ENCODE measurements at regions not wholly inside any gene's neighbourhood (a gene's known extent, or its start where the extent isn't known, plus 50 kb on each side); places are given as distances from the start of the nearest gene placed in this dataset.

DNA sequence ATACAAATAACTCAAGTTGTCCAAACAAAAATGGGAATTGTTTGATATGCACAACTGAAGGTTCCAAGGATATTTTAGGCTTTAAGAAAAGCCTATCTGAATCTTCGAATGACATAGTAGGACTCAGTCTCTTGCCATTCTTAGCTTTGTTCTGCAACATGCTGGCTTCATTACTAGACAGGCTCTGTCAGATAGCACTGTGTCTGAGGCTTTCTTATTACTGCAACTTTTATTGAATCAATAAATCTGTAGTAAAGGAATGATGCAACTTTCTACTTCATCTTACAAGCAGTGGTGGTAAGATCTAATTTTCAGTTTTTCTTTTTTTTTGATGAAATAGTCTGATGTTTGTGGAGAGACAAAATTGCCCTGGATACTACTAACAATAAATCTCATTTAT is 319.3 kb upstream of the CCDC179 start:
- no peak for DNase-seq (ENCODE audit: low spot score, unreplicated experiment)
- TF ChIP-seq, protein P1, sequence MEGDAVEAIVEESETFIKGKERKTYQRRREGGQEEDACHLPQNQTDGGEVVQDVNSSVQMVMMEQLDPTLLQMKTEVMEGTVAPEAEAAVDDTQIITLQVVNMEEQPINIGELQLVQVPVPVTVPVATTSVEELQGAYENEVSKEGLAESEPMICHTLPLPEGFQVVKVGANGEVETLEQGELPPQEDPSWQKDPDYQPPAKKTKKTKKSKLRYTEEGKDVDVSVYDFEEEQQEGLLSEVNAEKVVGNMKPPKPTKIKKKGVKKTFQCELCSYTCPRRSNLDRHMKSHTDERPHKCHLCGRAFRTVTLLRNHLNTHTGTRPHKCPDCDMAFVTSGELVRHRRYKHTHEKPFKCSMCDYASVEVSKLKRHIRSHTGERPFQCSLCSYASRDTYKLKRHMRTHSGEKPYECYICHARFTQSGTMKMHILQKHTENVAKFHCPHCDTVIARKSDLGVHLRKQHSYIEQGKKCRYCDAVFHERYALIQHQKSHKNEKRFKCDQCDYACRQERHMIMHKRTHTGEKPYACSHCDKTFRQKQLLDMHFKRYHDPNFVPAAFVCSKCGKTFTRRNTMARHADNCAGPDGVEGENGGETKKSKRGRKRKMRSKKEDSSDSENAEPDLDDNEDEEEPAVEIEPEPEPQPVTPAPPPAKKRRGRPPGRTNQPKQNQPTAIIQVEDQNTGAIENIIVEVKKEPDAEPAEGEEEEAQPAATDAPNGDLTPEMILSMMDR (IDR thresholded peaks at IDR 0.05; ENCODE audit: unreplicated experiment) = no peak
- H3K9me3 Mint-ChIP-seq (ENCODE audit: low read depth) = peaks cover 11% of the 10 kb centered on the region
- peaks cover 3% of the 10 kb centered on the region for H3K4me1 Mint-ChIP-seq (ENCODE audit: low read depth)
- H3K36me3 Mint-ChIP-seq (ENCODE audit: insufficient read depth) = peaks cover 7% of the 10 kb centered on the region
- no peak overlapping the region for H3K4me3 Mint-ChIP-seq (ENCODE audit: low read depth)
- H3K27ac Mint-ChIP-seq = no peak overlapping the region
- H3K27me3 Mint-ChIP-seq = no peaks in the 10 kb centered on the region

- TF ChIP-seq, protein P1 (IDR thresholded peaks at IDR 0.05; ENCODE audit: unreplicated experiment) = no peak
- H3K27me3 Mint-ChIP-seq = no peaks in the 10 kb centered on the region
- no peaks in the 10 kb centered on the region for H3K9me3 Mint-ChIP-seq (ENCODE audit: low read depth)
- peaks cover 5% of the 10 kb centered on the region for H3K4me1 Mint-ChIP-seq (ENCODE audit: low read depth)
- H3K4me3 Mint-ChIP-seq (ENCODE audit: low read depth) = no peak overlapping the region
- H3K36me3 Mint-ChIP-seq (ENCODE audit: insufficient read depth) = no peaks in the 10 kb centered on the region
- DNase-seq (ENCODE audit: low spot score, unreplicated experiment) = no peak
- H3K27ac Mint-ChIP-seq = no peak overlapping the region
Observed at GRCh38 chr11:23181022-23181807, 320.9 kb upstream of the CCDC179 start.

DNA sequence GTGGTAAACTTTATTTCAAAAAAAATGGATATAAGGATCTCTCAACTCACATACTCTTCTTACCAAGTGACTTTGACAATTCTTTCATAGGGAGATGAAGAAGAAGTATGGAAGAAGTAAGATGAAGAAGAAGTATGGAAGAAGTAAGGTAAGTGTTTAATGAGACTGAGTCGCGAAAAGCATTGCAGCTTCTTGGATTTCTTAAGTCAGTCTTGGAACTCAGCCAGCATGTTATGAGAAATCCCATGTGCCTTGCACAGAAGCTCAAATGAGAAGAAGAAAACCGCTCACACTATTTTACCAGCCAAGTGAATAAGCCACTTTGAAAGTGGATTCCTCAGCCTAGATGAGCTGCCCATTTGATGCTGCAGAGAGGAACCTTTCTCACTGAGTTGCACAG is 332.0 kb upstream of the CCDC179 start:
- H3K4me1 Mint-ChIP-seq (ENCODE audit: low read depth) = peaks cover 2% of the 10 kb centered on the region
- no peaks in the 10 kb centered on the region for H3K27me3 Mint-ChIP-seq
- no peaks in the 10 kb centered on the region for H3K36me3 Mint-ChIP-seq (ENCODE audit: insufficient read depth)
- no peak for DNase-seq (ENCODE audit: low spot score, unreplicated experiment)
- peaks cover 9% of the 10 kb centered on the region for H3K9me3 Mint-ChIP-seq (ENCODE audit: low read depth)
- H3K27ac Mint-ChIP-seq = peak overlapping the region; percentile 34
- TF ChIP-seq, protein P1 (IDR thresholded peaks at IDR 0.05; ENCODE audit: unreplicated experiment) = no peak
- H3K4me3 Mint-ChIP-seq (ENCODE audit: low read depth) = no peak overlapping the region

- Mint-ChIP-seq H3K9me3 (ENCODE audit: low read depth) (peaks cover 24% of the 10 kb centered on the region), H3K36me3 (ENCODE audit: insufficient read depth) (peaks cover 7% of the 10 kb centered on the region)
- TF ChIP-seq, protein P1 (IDR thresholded peaks at IDR 0.05; ENCODE audit: unreplicated experiment) = no peak
Observed at GRCh38 chr11:23201936-23202522, 341.8 kb upstream of the CCDC179 start.

GRCh38 chr11:23202611-23203010 is 342.3 kb upstream of the CCDC179 start:
- Mint-ChIP-seq H3K9me3 (ENCODE audit: low read depth) (peaks cover 22% of the 10 kb centered on the region), H3K27ac (peak overlapping the region; percentile 37)

More at GRCh38 chr11:23201936-23202522, 341.8 kb upstream of the CCDC179 start:
- no peak for DNase-seq (ENCODE audit: low spot score, unreplicated experiment)
- Mint-ChIP-seq H3K4me3 (ENCODE audit: low read depth) (no peak overlapping the region), H3K27ac (no peak overlapping the region), H3K27me3 (no peaks in the 10 kb centered on the region), H3K4me1 (ENCODE audit: low read depth) (peaks cover 2% of the 10 kb centered on the region)

More at GRCh38 chr11:23202611-23203010, 342.3 kb upstream of the CCDC179 start:
- Mint-ChIP-seq H3K27me3 (no peaks in the 10 kb centered on the region), H3K4me1 (ENCODE audit: low read depth) (peaks cover 2% of the 10 kb centered on the region), H3K36me3 (ENCODE audit: insufficient read depth) (peaks cover 7% of the 10 kb centered on the region), H3K4me3 (ENCODE audit: low read depth) (no peak overlapping the region)
- no peak for DNase-seq (ENCODE audit: low spot score, unreplicated experiment)
- TF ChIP-seq, protein P1 (IDR thresholded peaks at IDR 0.05; ENCODE audit: unreplicated experiment) = no peak

Data from progenitor cell of endocrine pancreas (in vitro differentiated cells).